ENCODE measurements at regions not wholly inside any gene's neighbourhood (a gene's known extent, or its start where the extent isn't known, plus 50 kb on each side); places are given as distances from the start of the nearest gene placed in this dataset.
"Not testable (repeated sequence)": the region's sequence is repeated elsewhere in the genome, so short reads cannot be mapped to it uniquely, and the experiment has no call there.

DNA sequence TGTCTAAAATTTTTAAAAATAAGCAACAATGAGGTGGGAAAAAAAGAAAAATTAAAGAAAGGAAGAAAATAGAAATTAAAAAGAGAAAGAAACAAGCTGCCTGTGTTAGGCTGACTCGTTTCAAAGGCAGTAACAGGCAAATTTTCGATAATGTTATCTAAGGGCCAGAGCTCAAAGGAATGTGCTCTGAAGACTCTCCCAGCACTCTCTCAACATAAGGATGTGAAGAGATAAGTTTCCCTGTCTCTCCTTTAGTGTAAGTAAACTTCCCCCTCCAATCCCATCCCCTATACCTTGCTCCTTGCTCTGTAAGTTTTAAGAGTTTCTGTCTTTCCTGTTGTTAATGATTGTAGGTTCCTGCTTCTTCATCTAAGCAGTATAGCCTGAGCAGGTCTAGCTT, 172.8 kb downstream of the TEX13C start:
- TF ChIP-seq, protein P1, sequence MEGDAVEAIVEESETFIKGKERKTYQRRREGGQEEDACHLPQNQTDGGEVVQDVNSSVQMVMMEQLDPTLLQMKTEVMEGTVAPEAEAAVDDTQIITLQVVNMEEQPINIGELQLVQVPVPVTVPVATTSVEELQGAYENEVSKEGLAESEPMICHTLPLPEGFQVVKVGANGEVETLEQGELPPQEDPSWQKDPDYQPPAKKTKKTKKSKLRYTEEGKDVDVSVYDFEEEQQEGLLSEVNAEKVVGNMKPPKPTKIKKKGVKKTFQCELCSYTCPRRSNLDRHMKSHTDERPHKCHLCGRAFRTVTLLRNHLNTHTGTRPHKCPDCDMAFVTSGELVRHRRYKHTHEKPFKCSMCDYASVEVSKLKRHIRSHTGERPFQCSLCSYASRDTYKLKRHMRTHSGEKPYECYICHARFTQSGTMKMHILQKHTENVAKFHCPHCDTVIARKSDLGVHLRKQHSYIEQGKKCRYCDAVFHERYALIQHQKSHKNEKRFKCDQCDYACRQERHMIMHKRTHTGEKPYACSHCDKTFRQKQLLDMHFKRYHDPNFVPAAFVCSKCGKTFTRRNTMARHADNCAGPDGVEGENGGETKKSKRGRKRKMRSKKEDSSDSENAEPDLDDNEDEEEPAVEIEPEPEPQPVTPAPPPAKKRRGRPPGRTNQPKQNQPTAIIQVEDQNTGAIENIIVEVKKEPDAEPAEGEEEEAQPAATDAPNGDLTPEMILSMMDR (IDR thresholded peaks at IDR 0.05; ENCODE audit: poor library complexity, severe bottlenecking): no peak
- ATAC-seq (ENCODE audit: low read depth) (no peak), DNase-seq (ENCODE audit: low spot score) (no peak)
- H3K27ac ChIP-seq (ENCODE audit: poor library complexity, severe bottlenecking): no peak overlapping the region
- H3K36me3 ChIP-seq (ENCODE audit: low read depth): no peaks in the 10 kb centered on the region
- no peak overlapping the region for H3K4me3 ChIP-seq (ENCODE audit: severe bottlenecking)
- peaks cover 3% of the 10 kb centered on the region for H3K4me1 ChIP-seq (ENCODE audit: insufficient read depth, poor library complexity, severe bottlenecking)
- H3K9me3 ChIP-seq (ENCODE audit: severe bottlenecking): no peaks in the 10 kb centered on the region
- H3K27me3 ChIP-seq (ENCODE audit: insufficient read depth, poor library complexity, severe bottlenecking): no peaks in the 10 kb centered on the region

DNA sequence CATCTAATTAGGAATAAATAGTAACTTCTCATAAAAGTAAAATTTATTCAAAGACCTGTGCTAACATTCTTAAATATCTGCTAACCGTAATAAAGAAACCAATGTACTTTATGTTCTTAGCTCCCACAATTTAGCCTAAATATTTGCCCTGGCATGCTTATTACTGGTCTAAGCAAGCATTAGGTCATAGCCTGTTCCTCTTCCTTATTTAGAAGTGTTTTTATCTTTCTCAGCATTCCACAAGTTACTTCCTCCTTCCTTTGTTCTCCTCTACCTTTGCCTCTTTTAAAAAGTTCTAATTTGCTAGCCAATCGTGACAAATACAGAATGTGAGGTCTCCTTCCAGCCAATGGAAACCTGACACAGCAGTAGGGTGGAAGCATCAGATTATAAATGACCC, 173.3 kb downstream of the TEX13C start:
- ATAC-seq (ENCODE audit: low read depth); H3K27ac ChIP-seq (ENCODE audit: poor library complexity, severe bottlenecking); H3K9me3 ChIP-seq (ENCODE audit: severe bottlenecking); H3K27me3 ChIP-seq (ENCODE audit: insufficient read depth, poor library complexity, severe bottlenecking); H3K4me1 ChIP-seq (ENCODE audit: insufficient read depth, poor library complexity, severe bottlenecking); DNase-seq (ENCODE audit: low spot score); H3K4me3 ChIP-seq (ENCODE audit: severe bottlenecking); H3K36me3 ChIP-seq (ENCODE audit: low read depth): not testable (repeated sequence)

DNA sequence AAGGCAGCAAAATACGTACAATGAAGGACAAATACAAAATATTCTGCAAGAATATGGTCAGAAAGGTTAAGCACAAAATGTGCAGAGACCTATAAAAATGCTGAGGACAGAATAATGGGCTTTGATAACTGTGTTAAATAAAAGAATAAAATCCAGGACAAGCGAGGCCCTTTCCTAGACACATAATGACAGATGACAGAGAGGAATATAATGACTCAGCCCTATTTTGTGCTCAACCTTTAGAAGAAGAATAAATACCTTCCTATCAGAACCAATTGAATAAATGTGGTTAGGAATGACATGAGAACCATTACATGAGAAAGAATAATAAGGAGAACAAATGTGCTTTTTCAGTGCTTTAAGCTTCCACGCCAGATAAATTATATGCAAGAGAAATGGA, 178.0 kb downstream of the TEX13C start:
- no peaks in the 10 kb centered on the region for H3K36me3 ChIP-seq (ENCODE audit: low read depth)
- H3K4me3 ChIP-seq (ENCODE audit: severe bottlenecking): no peak overlapping the region
- H3K27me3 ChIP-seq (ENCODE audit: insufficient read depth, poor library complexity, severe bottlenecking): no peaks in the 10 kb centered on the region
- TF ChIP-seq, protein P1 (IDR thresholded peaks at IDR 0.05; ENCODE audit: poor library complexity, severe bottlenecking): no peak
- H3K9me3 ChIP-seq (ENCODE audit: severe bottlenecking): no peaks in the 10 kb centered on the region
- no peak for DNase-seq (ENCODE audit: low spot score)
- ATAC-seq (ENCODE audit: low read depth): no peak
- peaks cover under 1% of the 10 kb centered on the region for H3K4me1 ChIP-seq (ENCODE audit: insufficient read depth, poor library complexity, severe bottlenecking)
- H3K27ac ChIP-seq (ENCODE audit: poor library complexity, severe bottlenecking): no peak overlapping the region

DNA sequence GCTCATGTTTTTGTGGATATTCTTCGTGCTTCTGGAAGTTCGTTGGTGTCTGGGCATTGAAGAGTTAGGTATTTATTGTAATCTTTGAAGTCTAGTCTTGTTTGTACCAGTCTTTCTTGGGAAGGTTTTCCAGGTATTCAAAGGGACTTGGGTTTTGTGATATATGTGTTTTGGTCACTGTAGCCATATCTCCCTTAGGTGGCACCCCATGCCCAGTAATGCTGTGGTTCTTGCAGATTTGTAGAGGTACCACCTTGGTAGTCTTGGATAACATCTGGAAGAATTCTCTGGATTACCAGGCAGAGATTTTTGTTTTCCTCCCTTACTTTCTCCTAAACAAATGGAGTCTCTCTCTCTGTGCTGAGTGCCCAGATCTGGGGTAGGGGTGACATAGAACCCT, 184.1 kb downstream of the TEX13C start:
- ATAC-seq (ENCODE audit: low read depth) (no peak), DNase-seq (ENCODE audit: low spot score) (no peak)
- H3K4me1 ChIP-seq (ENCODE audit: insufficient read depth, poor library complexity, severe bottlenecking): peaks cover 20% of the 10 kb centered on the region

DNA sequence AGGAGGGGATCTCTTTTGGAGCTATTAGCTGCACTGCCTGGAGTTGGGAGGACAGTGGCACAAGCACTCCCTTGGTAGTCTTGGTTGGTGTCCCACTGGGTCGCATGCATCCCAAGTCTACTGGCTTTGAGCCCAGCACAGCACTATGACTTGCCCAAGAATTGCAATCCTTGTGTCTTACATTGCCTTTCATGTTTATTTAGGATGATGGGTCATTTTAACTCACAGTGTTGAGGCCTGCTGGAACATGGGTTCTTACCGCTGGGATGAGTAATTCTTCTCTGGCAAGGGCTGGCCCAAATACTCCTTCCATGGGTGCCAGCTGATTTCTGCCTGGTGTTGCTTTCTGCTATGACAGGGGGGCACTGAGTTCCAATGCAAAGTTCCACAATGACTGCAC, 185.5 kb downstream of the TEX13C start:
- TF ChIP-seq, protein P1 (IDR thresholded peaks at IDR 0.05; ENCODE audit: poor library complexity, severe bottlenecking): no peak
- peak overlapping the region; percentile 69 for H3K27ac ChIP-seq (ENCODE audit: poor library complexity, severe bottlenecking)
- no peaks in the 10 kb centered on the region for H3K27me3 ChIP-seq (ENCODE audit: insufficient read depth, poor library complexity, severe bottlenecking)
- no peak overlapping the region for H3K4me3 ChIP-seq (ENCODE audit: severe bottlenecking)
- peaks cover 20% of the 10 kb centered on the region for H3K4me1 ChIP-seq (ENCODE audit: insufficient read depth, poor library complexity, severe bottlenecking)
- no peaks in the 10 kb centered on the region for H3K36me3 ChIP-seq (ENCODE audit: low read depth)
- ATAC-seq (ENCODE audit: low read depth) (peak; percentile 84), DNase-seq (ENCODE audit: low spot score) (no peak)
- no peaks in the 10 kb centered on the region for H3K9me3 ChIP-seq (ENCODE audit: severe bottlenecking)

More for the DNA sequence above, 184.1 kb downstream of the TEX13C start:
- no peaks in the 10 kb centered on the region for H3K36me3 ChIP-seq (ENCODE audit: low read depth)
- no peaks in the 10 kb centered on the region for H3K27me3 ChIP-seq (ENCODE audit: insufficient read depth, poor library complexity, severe bottlenecking)
- no peak overlapping the region for H3K27ac ChIP-seq (ENCODE audit: poor library complexity, severe bottlenecking)
- H3K9me3 ChIP-seq (ENCODE audit: severe bottlenecking): no peaks in the 10 kb centered on the region
- no peak overlapping the region for H3K4me3 ChIP-seq (ENCODE audit: severe bottlenecking)
- TF ChIP-seq, protein P1 (IDR thresholded peaks at IDR 0.05; ENCODE audit: poor library complexity, severe bottlenecking): no peak

Measured in RWPE2 (cell line).